HG03575 (cell line): ENCODE measurements at regions not wholly inside any gene's neighbourhood (a gene's known extent, or its start where the extent isn't known, plus 50 kb on each side); places are given as distances from the start of the nearest gene placed in this dataset.
"Not testable (repeated sequence)": the region's sequence is repeated elsewhere in the genome, so short reads cannot be mapped to it uniquely, and the experiment has no call there.

Experiments
- ATAC-seq: cut with Tn5 transposase; IDR thresholded peaks from one replicate; pipeline ENCODE4 v1.9.1; 2021; ENCODE audit not compliant: unreplicated experiment, insufficient number of reproducible peaks, low FRiP score; ENCODE audit errors: extremely low read depth

DNA sequence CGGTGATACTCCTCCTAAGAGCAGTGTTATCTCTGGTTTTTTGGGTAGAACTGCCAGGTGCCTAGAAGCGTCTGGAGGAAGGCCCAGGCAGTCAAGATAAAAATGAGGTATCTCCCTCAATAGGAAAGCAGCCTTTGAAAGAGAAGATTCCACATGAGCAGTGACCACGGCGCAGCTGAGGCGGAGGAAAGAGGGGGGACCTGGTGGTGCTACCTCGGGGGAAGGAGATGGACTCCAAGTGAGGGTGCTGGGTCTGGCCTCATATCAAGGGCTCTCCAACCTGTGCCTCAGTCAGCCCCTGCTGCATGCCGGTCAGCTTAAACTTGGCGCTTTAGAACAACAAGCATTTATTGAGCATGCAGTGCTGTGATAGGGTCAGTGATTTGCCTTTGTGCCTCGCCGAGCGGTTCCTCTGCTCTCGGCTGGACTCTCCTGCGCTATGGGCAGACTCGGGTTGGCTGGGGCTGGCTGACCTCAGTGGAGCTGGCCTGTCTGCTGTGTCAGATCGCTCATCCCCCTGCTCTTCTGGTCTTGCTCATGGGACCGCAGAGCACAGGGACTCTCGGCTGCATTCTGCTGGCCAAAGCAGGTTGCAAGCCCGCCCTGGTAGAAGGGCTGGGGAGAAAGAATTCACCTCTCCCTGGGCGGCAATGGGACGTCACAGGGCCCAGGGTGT is 121.1 kb upstream of the IRX4 start:
- ATAC-seq: no peak

DNA sequence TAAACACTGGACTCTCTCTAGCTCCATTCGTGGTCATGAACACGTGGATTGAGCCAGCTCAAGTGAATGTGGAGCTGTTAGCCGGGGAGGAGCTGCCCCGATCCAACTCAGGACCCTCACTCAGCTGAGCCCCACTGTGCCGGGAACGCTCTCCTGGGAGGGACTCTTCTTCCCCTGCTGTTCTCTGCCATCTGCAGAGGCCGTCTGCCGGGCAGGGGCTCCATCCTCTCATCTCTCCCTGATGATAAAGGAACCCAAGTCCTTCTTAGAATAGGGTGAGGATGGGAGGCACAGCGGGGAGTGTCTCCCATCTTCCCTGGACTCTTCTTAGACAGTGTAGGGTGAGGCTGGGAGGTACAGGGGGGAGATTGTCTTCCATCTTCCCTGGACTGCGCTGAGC is 120.5 kb upstream of the IRX4 start:
- ATAC-seq: no peak

DNA sequence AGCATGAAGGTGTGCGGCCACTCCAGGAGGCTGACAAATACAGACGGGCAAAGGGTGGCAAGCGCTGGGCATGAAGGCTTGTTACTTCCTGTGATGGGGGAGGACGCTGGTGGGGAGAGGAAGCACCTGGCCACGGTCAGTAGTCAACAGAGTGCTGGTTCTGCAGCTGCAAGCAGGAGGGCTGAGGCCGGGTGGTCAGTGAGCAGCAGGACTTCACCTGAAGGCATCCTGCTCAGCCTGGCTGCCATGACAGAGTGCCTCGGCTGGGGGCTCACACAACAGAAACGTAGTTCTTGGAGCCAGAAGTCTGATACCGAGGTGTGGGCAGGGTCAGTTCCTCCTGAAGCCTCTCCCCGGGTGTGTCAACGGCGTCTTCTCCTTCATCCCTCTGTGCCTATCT is 118.6 kb upstream of the IRX4 start:
- no peak for ATAC-seq

DNA sequence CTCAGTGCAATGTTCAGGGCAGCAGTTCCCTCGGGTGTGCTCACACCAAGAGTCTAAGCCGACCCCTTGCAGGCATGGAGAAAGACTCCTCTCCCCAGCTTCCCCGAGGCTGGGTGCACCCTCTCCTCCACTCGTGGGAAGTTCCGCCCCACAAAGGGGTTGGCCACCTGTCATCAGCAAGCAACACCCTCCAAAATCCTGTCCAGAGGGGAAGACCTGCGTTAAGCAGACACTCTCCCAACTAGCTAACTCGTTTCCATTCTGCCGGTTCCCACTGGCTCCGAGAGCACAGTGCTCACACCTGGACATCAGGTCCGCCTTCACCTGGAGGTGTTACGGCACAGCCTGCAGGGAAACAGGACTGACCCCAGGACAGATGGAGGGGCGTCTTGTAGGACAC is 117.9 kb upstream of the IRX4 start:
- no peak for ATAC-seq

DNA sequence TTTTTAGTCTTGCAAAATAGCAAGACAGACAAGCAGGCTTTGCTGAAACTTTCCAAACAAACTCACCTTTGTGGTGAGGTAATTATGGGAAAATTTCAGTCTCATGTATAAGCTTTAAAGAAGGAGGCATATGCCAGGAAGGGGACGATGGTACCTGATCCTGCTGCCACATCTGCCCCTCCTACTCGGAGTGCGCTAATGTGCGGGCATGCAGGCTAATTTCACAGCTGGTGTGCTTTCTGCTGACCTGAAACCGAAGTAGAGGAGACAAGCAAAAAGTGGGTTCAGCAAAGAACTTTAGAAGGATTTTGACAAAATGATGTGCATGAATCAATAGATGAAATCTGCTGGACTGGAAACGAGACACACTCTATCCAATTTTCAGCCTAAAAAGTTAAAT is 117.1 kb upstream of the IRX4 start:
- ATAC-seq: no peak

DNA sequence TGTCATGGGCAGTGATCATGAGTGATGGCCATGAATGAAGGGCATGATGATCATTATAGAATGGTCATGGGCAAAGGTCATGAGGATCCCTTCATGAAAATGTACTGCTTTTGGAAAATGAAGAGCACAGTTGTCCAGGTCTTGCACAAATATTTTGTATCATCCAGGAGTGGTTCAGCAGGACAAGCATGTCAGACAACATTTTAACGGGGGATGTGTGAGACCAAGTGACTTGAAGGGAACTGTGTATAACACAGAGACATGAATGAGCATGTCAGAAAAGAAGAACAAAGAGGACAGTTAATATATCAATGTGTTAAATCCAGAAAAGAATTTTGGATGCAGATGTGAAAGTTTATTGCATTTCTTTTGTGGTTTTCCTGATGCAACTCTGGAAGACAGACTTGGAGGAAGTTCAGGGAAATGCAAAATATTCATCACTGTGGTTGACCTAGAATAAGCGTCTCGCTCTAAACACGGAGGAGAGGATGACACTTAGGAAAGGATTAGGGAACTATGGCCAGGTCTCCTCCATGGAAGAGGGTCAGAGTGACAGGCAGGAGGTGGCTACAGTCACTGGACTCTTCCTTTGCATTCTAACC is 116.1 kb upstream of the IRX4 start:
- no peak for ATAC-seq

DNA sequence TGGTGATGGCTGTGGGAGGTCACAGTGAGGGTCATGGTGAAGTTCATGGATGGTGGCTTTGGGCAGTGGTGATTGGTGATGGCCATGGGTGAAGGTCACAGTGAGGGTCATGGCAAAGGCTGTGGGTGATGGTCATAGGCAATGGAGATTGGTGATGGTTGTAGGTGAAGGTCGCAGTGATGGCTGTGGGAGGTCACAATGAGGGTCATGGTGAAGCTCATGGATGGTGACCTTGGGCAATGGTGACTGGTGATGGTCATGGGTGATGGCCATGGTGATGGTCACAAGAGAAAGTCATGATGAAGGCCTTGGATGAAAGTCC is 115.6 kb upstream of the IRX4 start:
- no peak for ATAC-seq

DNA sequence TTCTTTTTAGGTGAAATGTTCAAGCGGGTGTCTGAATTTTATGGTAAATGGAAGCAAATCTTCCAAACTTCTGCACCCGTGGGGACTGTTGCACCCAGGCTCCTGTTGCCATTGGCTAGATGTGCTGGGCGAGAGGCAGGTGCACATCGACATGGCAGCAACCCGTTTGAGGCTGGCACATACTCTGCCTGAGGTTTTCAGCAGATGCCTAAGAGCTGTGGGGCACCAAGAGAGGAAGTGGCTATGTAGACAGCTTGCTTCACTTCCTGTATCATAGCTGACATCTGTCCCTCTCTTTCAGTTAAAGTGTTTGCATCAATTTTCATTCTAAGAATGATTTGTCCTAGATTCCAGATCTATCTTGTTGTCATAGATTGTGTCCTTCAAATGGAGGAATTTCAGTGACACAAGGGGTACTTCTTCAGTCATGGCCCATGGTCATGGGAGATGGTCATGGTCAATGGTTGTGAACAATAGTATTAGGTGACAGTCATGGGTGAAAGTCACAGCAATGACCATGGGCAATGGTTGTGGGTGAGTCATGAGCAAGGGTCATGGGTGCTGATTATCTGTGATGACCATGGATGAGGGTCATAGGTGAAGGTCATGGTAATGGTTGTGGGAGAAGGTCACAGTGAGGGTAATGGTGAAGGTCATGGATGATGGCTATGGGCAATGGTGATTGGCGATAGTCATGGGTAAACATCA is 115.1 kb upstream of the IRX4 start:
- no peak for ATAC-seq

DNA sequence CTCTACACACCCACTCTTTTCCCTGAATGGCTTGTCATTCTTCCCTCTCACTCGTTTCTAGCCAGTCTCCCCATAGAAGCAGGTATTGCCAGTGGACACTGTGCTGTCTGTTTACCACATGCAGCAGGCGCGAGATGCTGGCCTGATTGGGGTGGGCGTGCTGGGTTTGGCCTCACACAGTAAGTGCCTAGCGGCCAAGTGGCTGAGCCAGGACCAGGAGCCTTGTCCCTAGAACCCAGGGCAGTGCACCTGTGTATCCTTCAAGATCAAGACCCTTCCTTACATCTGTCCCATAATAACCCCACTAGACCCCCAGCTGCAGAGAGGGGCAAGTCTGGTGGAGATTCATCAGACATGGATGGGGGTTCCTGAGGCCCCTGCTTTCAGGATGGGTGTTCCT is 112.8 kb upstream of the IRX4 start:
- no peak for ATAC-seq

DNA sequence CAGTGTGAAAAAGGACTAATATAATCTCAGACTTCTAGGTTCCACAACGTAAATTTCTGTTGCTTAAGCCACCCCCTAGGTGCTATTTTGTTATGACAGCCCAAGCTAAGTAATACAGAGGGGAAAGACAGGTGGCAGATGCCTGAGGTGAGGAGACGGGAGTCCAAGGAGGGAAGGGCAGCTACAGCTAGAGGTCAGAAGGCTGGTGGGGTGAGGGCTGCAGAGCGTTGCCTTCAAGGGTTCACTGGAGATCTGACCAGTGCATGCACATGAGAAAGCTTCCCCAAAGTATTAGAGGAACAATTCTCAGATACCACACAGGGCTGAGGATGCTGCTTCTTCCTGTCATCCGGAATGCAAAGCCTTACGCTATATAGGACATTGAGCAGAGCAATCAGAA is 104.7 kb upstream of the IRX4 start:
- ATAC-seq: no peak

DNA sequence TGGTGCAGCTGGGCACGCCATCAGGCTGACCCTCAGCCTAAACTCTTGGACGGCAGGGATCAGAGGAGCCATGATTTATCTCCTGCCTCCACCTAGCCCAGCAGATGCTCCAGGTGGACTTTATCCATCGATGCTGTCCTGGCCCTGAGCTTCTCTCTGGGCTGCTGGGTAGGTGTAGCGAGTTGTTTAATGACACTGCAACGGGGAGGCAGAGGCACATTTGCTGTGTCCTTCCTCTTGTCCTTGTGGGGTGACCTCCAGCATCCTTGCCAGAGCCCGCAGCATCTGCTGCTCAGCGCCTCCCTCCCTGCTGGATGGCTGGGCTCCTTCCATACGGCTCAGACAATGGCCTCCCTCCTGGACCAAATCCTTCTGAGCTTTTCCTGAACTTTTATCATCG is 103.1 kb upstream of the IRX4 start:
- ATAC-seq: no peak

DNA sequence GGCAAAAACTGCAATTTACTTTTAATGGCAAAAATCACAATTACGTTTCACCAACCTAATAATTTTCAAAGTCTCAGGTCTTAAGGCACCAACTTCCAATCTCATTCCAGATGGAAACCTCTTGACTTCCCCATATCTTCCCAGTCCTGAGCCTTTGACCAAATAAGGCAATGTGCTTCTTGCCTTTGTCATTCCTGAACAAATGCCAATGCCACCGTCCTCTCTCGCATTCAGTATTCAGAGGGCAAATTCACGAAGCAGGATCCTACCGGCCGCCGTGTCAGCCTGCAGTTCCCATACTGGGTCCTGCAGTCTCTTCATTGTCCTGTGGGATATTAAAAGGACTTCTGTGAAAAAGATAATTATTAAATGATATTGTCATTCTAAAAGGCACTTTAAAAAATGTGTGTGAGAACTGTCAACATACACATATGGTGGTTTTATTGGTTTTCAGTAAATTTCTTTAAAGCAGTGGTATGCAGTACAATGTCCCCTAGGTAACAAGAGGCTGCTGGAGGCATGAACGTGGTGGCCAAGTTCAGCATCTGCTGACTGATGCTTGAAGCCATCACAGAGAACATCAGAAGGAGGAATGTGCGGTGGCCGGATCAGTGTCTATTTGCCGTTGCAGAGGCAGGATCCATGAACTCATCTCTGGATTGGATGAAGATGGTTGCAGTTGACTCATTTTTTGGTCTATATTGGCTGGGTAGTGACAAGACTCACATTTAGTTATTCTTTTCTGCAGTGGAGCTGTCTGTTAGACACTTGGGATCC is 101.4 kb upstream of the IRX4 start:
- ATAC-seq: no peak

DNA sequence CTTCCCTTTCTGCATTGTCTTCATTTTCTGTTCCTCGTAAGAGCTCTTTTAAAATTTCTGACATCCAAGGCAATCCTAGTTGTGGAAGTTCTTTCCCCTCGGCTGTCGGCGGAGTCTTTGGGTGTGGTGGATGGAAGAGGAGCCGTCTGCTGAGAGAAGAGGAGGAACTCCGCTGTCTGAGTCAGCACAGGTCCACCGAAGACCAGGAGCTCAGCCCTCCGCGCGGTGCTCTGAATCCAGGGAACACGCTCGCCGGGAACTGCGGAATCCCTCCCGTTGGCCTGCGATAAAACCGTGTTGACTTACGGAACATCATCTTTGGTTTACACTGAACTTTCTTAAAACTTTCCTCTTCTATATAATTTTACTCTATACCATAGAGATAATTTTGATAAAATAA is 100.7 kb upstream of the IRX4 start:
- no peak for ATAC-seq

DNA sequence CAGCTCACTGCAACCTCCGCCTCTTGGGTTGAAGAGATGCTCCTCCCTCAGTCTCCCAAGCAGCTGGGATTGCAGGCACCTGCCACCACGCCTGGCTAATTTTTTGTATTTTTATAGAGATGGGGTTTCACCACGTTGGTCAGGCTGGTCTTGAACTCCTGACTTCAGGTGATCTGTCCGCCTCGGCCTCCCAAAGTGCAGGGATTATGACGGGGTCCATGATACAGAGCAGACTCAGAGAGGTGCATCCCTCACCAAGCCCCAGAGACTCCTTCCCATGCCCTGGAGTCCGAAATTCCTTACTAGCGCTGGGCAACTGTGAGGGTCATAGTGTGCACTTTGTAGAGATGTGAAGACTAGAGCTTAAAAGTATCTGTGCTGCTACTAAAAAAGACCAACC is 99.8 kb upstream of the IRX4 start:
- not testable (repeated sequence) for ATAC-seq

DNA sequence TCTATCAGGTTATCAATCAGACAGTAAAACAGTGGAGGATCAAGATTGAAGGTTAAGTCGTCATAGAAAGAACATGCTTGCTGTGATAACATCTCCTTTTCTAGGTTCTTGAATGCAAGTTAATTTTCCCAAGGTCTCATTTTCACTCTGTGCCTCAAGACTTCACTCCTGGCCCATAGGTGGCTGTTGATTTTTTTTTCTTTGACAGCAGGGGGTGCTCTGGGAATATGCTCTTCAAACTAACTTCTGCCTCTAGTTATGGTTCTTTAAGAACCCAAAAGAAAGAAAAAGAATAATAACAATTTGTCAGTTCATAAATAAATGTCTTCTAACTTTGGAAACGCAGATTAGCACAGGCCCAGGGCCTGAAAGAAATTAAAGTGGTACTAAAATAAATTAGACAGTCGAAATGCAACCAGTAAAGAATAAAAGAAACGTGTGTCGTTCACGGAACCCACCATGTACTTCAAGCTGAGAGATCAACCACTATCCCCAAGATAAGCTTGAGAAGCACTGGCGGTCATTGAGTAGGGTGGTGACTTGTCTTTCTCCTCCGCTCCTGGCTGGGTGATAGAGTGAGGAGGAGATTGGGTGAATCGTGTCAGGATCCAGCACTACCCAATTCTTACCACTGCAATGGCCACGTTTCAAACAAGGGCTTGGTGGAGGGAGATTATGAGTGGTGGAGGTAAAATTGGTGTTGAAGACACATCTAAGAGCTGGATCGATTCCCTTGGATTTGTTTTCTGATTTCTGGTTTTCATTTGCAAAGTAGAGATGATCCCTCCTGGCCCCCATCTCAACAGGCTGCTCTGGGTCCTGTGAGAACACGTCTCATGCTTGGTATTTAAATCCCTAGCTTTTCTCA is 93.4 kb upstream of the IRX4 start:
- ATAC-seq: no peak

DNA sequence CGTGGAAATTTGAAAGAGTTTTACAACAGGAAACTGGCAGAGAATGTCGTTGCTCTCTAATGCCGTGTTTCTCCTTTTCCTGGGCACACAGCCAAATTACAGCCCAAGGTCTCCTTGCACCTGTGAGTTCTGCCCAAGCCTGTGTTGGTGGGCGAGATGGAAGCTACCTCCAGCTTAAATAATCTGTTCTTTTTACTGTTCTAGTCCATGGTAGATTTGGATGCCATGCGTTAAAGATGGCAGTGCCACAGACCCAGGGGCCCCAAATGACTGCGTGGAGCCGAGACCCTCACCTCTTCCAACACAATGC is 92.6 kb upstream of the IRX4 start:
- no peak for ATAC-seq

DNA sequence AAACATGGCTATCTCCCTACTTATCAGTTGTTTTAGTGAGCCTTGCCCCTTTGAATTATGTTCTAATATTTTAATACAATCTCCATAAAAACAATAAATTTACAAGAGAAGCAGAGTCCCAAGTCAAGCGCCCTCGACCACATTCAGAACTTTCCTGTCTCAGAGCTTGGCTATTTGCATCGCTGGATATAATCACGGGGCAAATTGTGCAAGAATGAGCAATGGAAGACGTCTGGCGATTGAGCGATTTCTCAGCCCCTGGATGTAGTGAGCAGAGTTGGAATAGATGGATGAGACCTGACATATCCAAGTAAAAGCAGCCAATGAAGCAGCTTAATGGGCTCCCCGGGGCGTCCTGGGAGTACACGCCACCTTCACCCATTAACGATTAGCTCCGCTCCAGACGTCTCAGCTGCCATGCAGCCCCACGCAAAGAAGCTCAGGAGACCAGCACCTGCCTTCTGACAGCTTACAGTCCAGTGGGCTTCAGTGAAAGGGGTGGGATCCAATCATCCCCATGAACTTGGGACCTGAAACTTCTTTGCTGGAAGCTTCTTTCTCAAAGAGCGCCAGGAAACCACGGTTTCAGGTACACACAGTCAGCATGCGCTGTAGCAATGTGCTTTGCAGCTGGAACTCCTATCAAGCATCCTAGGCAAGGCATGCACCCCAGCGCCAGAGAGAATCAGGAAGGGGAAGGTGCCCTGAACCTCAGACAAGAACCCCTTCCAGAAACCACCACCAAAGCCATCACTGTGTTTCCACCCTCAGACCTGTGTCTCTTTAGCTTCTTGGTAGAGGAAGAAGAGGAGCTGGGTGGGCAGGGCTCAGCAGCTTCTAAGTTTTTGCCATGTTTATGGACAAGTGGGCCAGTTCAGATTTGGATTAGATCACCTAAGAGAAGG is 92.0 kb upstream of the IRX4 start:
- ATAC-seq: no peak

DNA sequence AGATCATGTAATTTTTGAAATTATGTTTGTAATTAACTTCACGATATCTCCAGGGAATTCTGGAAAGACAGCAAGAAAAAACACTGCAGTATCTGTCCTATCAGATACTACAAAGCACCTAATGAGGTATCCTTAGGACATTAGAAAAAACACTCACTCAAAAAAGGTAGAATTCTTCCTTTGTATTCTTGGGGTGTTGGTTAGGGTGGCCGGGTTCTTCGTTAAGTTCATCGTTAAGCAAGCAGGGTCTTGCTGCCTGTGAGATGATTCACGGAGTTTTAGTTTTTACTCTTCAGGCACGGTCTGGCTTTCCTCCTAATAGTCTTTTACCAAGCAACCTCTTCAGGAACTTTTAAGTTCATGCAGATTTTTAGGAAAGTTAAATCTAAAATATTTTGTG is 91.4 kb upstream of the IRX4 start:
- no peak for ATAC-seq
